ENCODE measurements at regions not wholly inside any gene's neighbourhood (a gene's known extent, or its start where the extent isn't known, plus 50 kb on each side); places are given as distances from the start of the nearest gene placed in this dataset.
"Not testable (repeated sequence)": the region's sequence is repeated elsewhere in the genome, so short reads cannot be mapped to it uniquely, and the experiment has no call there.

GRCh38 chr4:126520731-126521130 lies 1112.0 kb upstream of the INTU start:
- WGBS, 5 donors: 54 to 67% (median 58%) methylated on average over 1 of the region's 1 CpG
- no peak for DNase-seq
- intact Hi-C loops (cut with DNase I; ENCODE audit: low total_unique reads): no loop called here
- Histone ChIP-seq H3K27me3 (replicated peaks in 1 of 7) (no peaks in the 10 kb centered on the region), H3K36me3 (no peaks in the 10 kb centered on the region), H3K4me3 (no peak overlapping the region), H3K27ac (no peak overlapping the region), H3K4me1 (no peaks in the 10 kb centered on the region), H3K9me3 (peaks cover 0 to 22% (median 11%) of the 10 kb centered on the region in 8 donors)
- TF ChIP-seq POLR2A (IDR thresholded peaks at IDR 0.05): no peak
- TF ChIP-seq CTCF (IDR thresholded peaks at IDR 0.05 in 8 of 11, conservative IDR thresholded peaks at IDR 0.05 in 3 of 11): no peak
- TF ChIP-seq POLR2AphosphoS5 (IDR thresholded peaks at IDR 0.05): no peak

GRCh38 chr4:126525400-126525799 lies 1107.4 kb upstream of the INTU start:
- DNase-seq, H3K27ac ChIP-seq: not testable (repeated sequence)
- H3K9me3 ChIP-seq: peaks cover 0 to 37% (median 19%) of the 10 kb centered on the region in 8 donors

GRCh38 chr4:126526335-126526734 lies 1106.4 kb upstream of the INTU start:
- intact Hi-C loops (cut with DNase I; ENCODE audit: low total_unique reads): no loop called here
- Histone ChIP-seq H3K27me3 (replicated peaks in 1 of 7) (no peaks in the 10 kb centered on the region), H3K9me3 (peaks cover 0 to 37% (median 19%) of the 10 kb centered on the region in 8 donors), H3K27ac (no peak overlapping the region), H3K4me1 (no peaks in the 10 kb centered on the region), H3K4me3 (no peak overlapping the region), H3K36me3 (no peaks in the 10 kb centered on the region)
- 60 to 81% (median 72%) methylated on average over 2 of the region's 2 CpGs for WGBS, 5 donors
- TF ChIP-seq CTCF (IDR thresholded peaks at IDR 0.05 in 8 of 11, conservative IDR thresholded peaks at IDR 0.05 in 3 of 11): no peak
- TF ChIP-seq POLR2AphosphoS5 (IDR thresholded peaks at IDR 0.05): no peak
- TF ChIP-seq POLR2A (IDR thresholded peaks at IDR 0.05): no peak
- no peak for DNase-seq

More at GRCh38 chr4:126525400-126525799, 1107.4 kb upstream of the INTU start:
- H3K27me3 ChIP-seq (replicated peaks in 1 of 7); H3K4me1 ChIP-seq; intact Hi-C loops (cut with DNase I; ENCODE audit: low total_unique reads); H3K36me3 ChIP-seq; H3K4me3 ChIP-seq: not testable (repeated sequence)
- 78 to 92% (median 79%) methylated on average over 2 of the region's 2 CpGs for WGBS, 5 donors

GRCh38 chr4:126529997-126530396 lies 1102.8 kb upstream of the INTU start:
- no peaks in the 10 kb centered on the region for H3K4me1 ChIP-seq
- 68 to 94% (median 77%) methylated on average over 2 of the region's 2 CpGs for WGBS, 5 donors
- H3K4me3 ChIP-seq: no peak overlapping the region
- no peak for DNase-seq
- no peaks in the 10 kb centered on the region for H3K27me3 ChIP-seq (replicated peaks in 1 of 7)
- no peaks in the 10 kb centered on the region for H3K36me3 ChIP-seq
- intact Hi-C loops (cut with DNase I; ENCODE audit: low total_unique reads): no loop called here
- TF ChIP-seq CTCF (IDR thresholded peaks at IDR 0.05 in 8 of 11, conservative IDR thresholded peaks at IDR 0.05 in 3 of 11) (no peak), POLR2A (IDR thresholded peaks at IDR 0.05) (no peak), POLR2AphosphoS5 (IDR thresholded peaks at IDR 0.05) (no peak)
- peaks cover 0 to 23% (median 12%) of the 10 kb centered on the region in 8 donors for H3K9me3 ChIP-seq
- no peak overlapping the region for H3K27ac ChIP-seq

GRCh38 chr4:126530996-126531585 lies 1101.7 kb upstream of the INTU start:
- Histone ChIP-seq H3K4me3 (no peak overlapping the region), H3K27ac (no peak overlapping the region), H3K27me3 (replicated peaks in 1 of 7) (no peaks in the 10 kb centered on the region), H3K9me3 (peaks cover 0 to 12% (median 2%) of the 10 kb centered on the region in 8 donors), H3K36me3 (no peaks in the 10 kb centered on the region), H3K4me1 (no peaks in the 10 kb centered on the region)
- DNase-seq: no peak
- intact Hi-C loops (cut with DNase I; ENCODE audit: low total_unique reads): no loop called here
- no peak for TF ChIP-seq POLR2A (IDR thresholded peaks at IDR 0.05)
- TF ChIP-seq POLR2AphosphoS5 (IDR thresholded peaks at IDR 0.05): no peak
- no peak for TF ChIP-seq CTCF (IDR thresholded peaks at IDR 0.05 in 8 of 11, conservative IDR thresholded peaks at IDR 0.05 in 3 of 11)

Measured in spleen (tissue), 11 donors.